Neural cell (in vitro differentiated cells): ENCODE measurements at regions not wholly inside any gene's neighbourhood (a gene's known extent, or its start where the extent isn't known, plus 50 kb on each side); places are given as distances from the start of the nearest gene placed in this dataset.

Experiments
- H2AFZ ChIP-seq: fragments of 200-600, 300-800 bp; sonication (generic), shearing (Covaris generic); 2 replicates; pipeline ENCODE4 v1.6.0; 2014; ENCODE audit warnings: low read depth, mild to moderate bottlenecking, antibody characterized with exemption, low read length, moderate library complexity
- H3F3A ChIP-seq: fragments of 200-600 bp; shearing (Covaris generic); 2 replicates; pipeline ENCODE4 v1.6.1; 2016; ENCODE audit warnings: mild to moderate bottlenecking, moderate library complexity, mixed read lengths, antibody characterized with exemption, low read length; ENCODE audit not compliant: insufficient read depth, poor library complexity, severe bottlenecking
- H3K27ac ChIP-seq: fragments of 200-600, 300-800 bp; sonication (generic), shearing (Covaris generic); 2 replicates; pipeline ENCODE4 v1.5.1; 2014; ENCODE audit warnings: mild to moderate bottlenecking, low read length, moderate library complexity
- H3K27me3 ChIP-seq: fragments of 300-800, 200-600 bp; sonication (generic), shearing (Covaris generic); 2 replicates; pipeline ENCODE4 v1.6.0; 2014; ENCODE audit warnings: mild to moderate bottlenecking, low read depth, low read length, moderate library complexity; ENCODE audit not compliant: insufficient read depth
- H3K36me3 ChIP-seq: fragments of 300-800, 200-600 bp; sonication (generic), shearing (Covaris generic); 2 replicates; pipeline ENCODE4 v1.5.1; 2014; ENCODE audit warnings: mild to moderate bottlenecking, antibody characterized with exemption, low read length, moderate library complexity; ENCODE audit not compliant: insufficient read depth
- H3K4me2 ChIP-seq: fragments of 300-800, 200-600 bp; sonication (generic), shearing (Covaris generic); 2 replicates; pipeline ENCODE4 v1.6.0; 2014; ENCODE audit warnings: mild to moderate bottlenecking, low read length
- H3K4me3 ChIP-seq: fragments of 300-800, 200-600 bp; sonication (generic), shearing (Covaris generic); 2 replicates; pipeline ENCODE4 v1.5.1; 2014; ENCODE audit warnings: mild to moderate bottlenecking, low read length, moderate library complexity
- H3K79me2 ChIP-seq: fragments of 200-600 bp; shearing (Covaris generic); replicated peaks from 2 replicates; pipeline ENCODE4 v1.6.0; 2014; ENCODE audit warnings: mild to moderate bottlenecking, low read length, moderate library complexity; ENCODE audit not compliant: insufficient read depth
- H3K9ac ChIP-seq: fragments of 300-800, 200-600 bp; sonication (generic), shearing (Covaris generic); 2 replicates; pipeline ENCODE4 v1.6.1; 2016; ENCODE audit warnings: mild to moderate bottlenecking, low read length, mixed read lengths
- H3K9me2 ChIP-seq: fragments of 200-600 bp; shearing (Covaris generic); 2 replicates; pipeline ENCODE4 v1.6.1; 2016; ENCODE audit warnings: mild to moderate bottlenecking, low read length, mixed read lengths; ENCODE audit not compliant: insufficient read depth
- H3K9me3 ChIP-seq: fragments of 200-600, 300-800 bp; sonication (generic), shearing (Covaris generic); 2 replicates; pipeline ENCODE4 v1.6.1; 2016; ENCODE audit warnings: mild to moderate bottlenecking, mixed run types, low read length, moderate library complexity, mixed read lengths
- H4K20me1 ChIP-seq: fragments of 200-600 bp; shearing (Covaris generic); 2 replicates; pipeline ENCODE4 v1.6.1; 2016; ENCODE audit warnings: mild to moderate bottlenecking, mixed run types; ENCODE audit not compliant: insufficient read depth
- CTCF ChIP-seq: fragments of 450-650 bp; IDR thresholded peaks from 2 replicates; pipeline ENCODE4 v1.5.1; 2014; ENCODE audit warnings: antibody characterized with exemption, mild to moderate bottlenecking, moderate library complexity; ENCODE audit not compliant: poor library complexity, severe bottlenecking
- EP300 ChIP-seq: fragments of 450-650 bp; conservative IDR thresholded peaks from 2 replicates; pipeline ENCODE4 v1.6.1; 2014; ENCODE audit warnings: antibody characterized with exemption, mild to moderate bottlenecking, moderate library complexity; ENCODE audit not compliant: poor library complexity, severe bottlenecking
- EZH2 ChIP-seq: fragments of 200-600, 300-800 bp; shearing (Covaris generic), sonication (generic); IDR thresholded peaks from 2 replicates; pipeline ENCODE4 v1.6.1; 2014; ENCODE audit warnings: antibody characterized with exemption, low read length, borderline replicate concordance, mild to moderate bottlenecking; ENCODE audit not compliant: insufficient read depth, poor library complexity, severe bottlenecking
- MXI1 ChIP-seq: fragments of 450-650 bp; conservative IDR thresholded peaks from 2 replicates; pipeline ENCODE4 v1.6.1; 2014; ENCODE audit warnings: antibody characterized with exemption, mild to moderate bottlenecking; ENCODE audit not compliant: poor library complexity, severe bottlenecking
- POLR2AphosphoS5 ChIP-seq: IDR thresholded peaks from 2 replicates; pipeline ENCODE4 v1.6.1; 2012
- RAD21 ChIP-seq: fragments of 450-650 bp; conservative IDR thresholded peaks from 2 replicates; pipeline ENCODE4 v1.6.1; 2014; ENCODE audit warnings: antibody characterized with exemption, mild to moderate bottlenecking, moderate library complexity
- REST ChIP-seq: IDR thresholded peaks from 2 replicates; pipeline ENCODE4 v1.6.1; 2012; ENCODE audit warnings: borderline replicate concordance
- SMC3 ChIP-seq: fragments of 450-650 bp; conservative IDR thresholded peaks from 2 replicates; pipeline ENCODE4 v1.6.1; 2014; ENCODE audit warnings: antibody characterized with exemption, mild to moderate bottlenecking, moderate library complexity; ENCODE audit not compliant: poor library complexity
- TAF1 ChIP-seq: IDR thresholded peaks from 2 replicates; pipeline ENCODE4 v1.6.1; 2012; ENCODE audit warnings: low read depth

GRCh38 chr20:57760698-57761412, 51.0 kb upstream of the PMEPA1 start:
- H3K79me2 ChIP-seq: no peaks in the 10 kb centered on the region
- no peak overlapping the region for H3K9ac ChIP-seq
- H2AFZ ChIP-seq: no peak overlapping the region
- H3K27ac ChIP-seq: no peak overlapping the region
- H4K20me1 ChIP-seq: no peaks in the 10 kb centered on the region
- H3K9me2 ChIP-seq: no peaks in the 10 kb centered on the region
- no peak overlapping the region for H3K4me3 ChIP-seq
- no peak overlapping the region for H3K4me2 ChIP-seq
- H3K9me3 ChIP-seq: no peaks in the 10 kb centered on the region
- no peaks in the 10 kb centered on the region for H3K36me3 ChIP-seq
- no peaks in the 10 kb centered on the region for H3K27me3 ChIP-seq
- H3F3A ChIP-seq: no peaks in the 10 kb centered on the region
- TF ChIP-seq REST (no peak), EZH2 (no peak), POLR2AphosphoS5 (no peak), SMC3 (no peak), MXI1 (no peak), TAF1 (no peak), CTCF (no peak), RAD21 (no peak), EP300 (no peak)

GRCh38 chr20:57759724-57760123, 49.9 kb upstream of the PMEPA1 start:
- TF ChIP-seq EZH2 (no peak), EP300 (no peak), CTCF (no peak), SMC3 (no peak), POLR2AphosphoS5 (no peak), RAD21 (no peak), TAF1 (no peak), MXI1 (no peak), REST (no peak)
- Histone ChIP-seq H3K4me3 (no peak overlapping the region), H3K79me2 (no peaks in the 10 kb centered on the region), H3K9me2 (no peaks in the 10 kb centered on the region), H3F3A (no peaks in the 10 kb centered on the region), H4K20me1 (no peaks in the 10 kb centered on the region), H3K9me3 (no peaks in the 10 kb centered on the region), H3K27ac (no peak overlapping the region), H2AFZ (no peak overlapping the region), H3K36me3 (no peaks in the 10 kb centered on the region), H3K9ac (no peak overlapping the region), H3K27me3 (no peaks in the 10 kb centered on the region), H3K4me2 (no peak overlapping the region)
